Karpas-422 (cell line): ENCODE measurements at regions not wholly inside any gene's neighbourhood (a gene's known extent, or its start where the extent isn't known, plus 50 kb on each side); places are given as distances from the start of the nearest gene placed in this dataset.

ENCODE experiments used
- DNase-seq: peaks from one replicate; pipeline ENCODE4 v3.0.0-alpha.2; 2015
- H2AFZ ChIP-seq: fragments of 200-600 bp; sonication (generic); 2 replicates; pipeline ENCODE4 v1.6.1; 2014; ENCODE audit warnings: antibody characterized with exemption, low read length, mixed read lengths
- H3K27ac ChIP-seq: fragments of 200-600 bp; sonication (generic); 2 replicates; pipeline ENCODE4 v1.5.1; 2014; ENCODE audit warnings: mild to moderate bottlenecking, low read length, moderate library complexity
- H3K27me3 ChIP-seq: fragments of 200-600 bp; sonication (generic); 2 replicates; pipeline ENCODE4 v1.6.1; 2014; ENCODE audit warnings: low read length, mixed read lengths
- H3K36me3 ChIP-seq: fragments of 200-600 bp; sonication (generic); 2 replicates; pipeline ENCODE4 v1.6.1; 2014; ENCODE audit warnings: low read length, mixed read lengths; ENCODE audit not compliant: insufficient read depth
- H3K4me1 ChIP-seq: fragments of 200-600 bp; sonication (generic); 2 replicates; pipeline ENCODE4 v1.6.1; 2014; ENCODE audit warnings: mild to moderate bottlenecking, low read length, mixed read lengths
- H3K4me2 ChIP-seq: fragments of 200-600 bp; sonication (generic); 2 replicates; pipeline ENCODE4 v1.6.1; 2014; ENCODE audit warnings: low read length, low read depth, mild to moderate bottlenecking; ENCODE audit not compliant: poor library complexity, severe bottlenecking
- H3K4me3 ChIP-seq: fragments of 200-600 bp; sonication (generic); 2 replicates; pipeline ENCODE4 v1.5.1; 2014; ENCODE audit warnings: mild to moderate bottlenecking, antibody characterized with exemption, low read length, mixed read lengths
- H3K79me2 ChIP-seq: fragments of 200-600 bp; sonication (generic); 2 replicates; pipeline ENCODE4 v1.6.1; 2014; ENCODE audit warnings: mild to moderate bottlenecking, low read length, mixed read lengths
- H3K9ac ChIP-seq: fragments of 200-600 bp; sonication (generic); 2 replicates; pipeline ENCODE4 v1.6.0; 2014; ENCODE audit warnings: low read length
- H3K9me2 ChIP-seq: fragments of 200-600 bp; sonication (generic), shearing (Covaris generic); replicated peaks from 2 replicates; pipeline ENCODE4 v1.6.0; 2014; ENCODE audit warnings: mild to moderate bottlenecking, low read length, moderate library complexity; ENCODE audit not compliant: insufficient read depth
- H3K9me3 ChIP-seq: fragments of 300-700, 200-600 bp; sonication (generic); 2 replicates; pipeline ENCODE4 v1.6.1; 2014; ENCODE audit warnings: low read length, mixed read lengths
- H4K20me1 ChIP-seq: fragments of 200-600 bp; sonication (generic); 2 replicates; pipeline ENCODE4 v1.6.1; 2014; ENCODE audit warnings: mild to moderate bottlenecking, antibody characterized with exemption, low read length, low read depth; ENCODE audit not compliant: insufficient read depth

- H3K27me3 ChIP-seq: no peaks in the 10 kb centered on the region
- peaks cover 16% of the 10 kb centered on the region for H3K9me3 ChIP-seq
- H3K79me2 ChIP-seq: no peaks in the 10 kb centered on the region
- H3K4me1 ChIP-seq: no peaks in the 10 kb centered on the region
- H3K4me3 ChIP-seq: no peak overlapping the region
- no peaks in the 10 kb centered on the region for H3K9me2 ChIP-seq
- no peak for DNase-seq
- H3K27ac ChIP-seq: no peak overlapping the region
- H2AFZ ChIP-seq: no peak overlapping the region
- no peak overlapping the region for H3K9ac ChIP-seq
- no peak overlapping the region for H3K4me2 ChIP-seq
- no peaks in the 10 kb centered on the region for H3K36me3 ChIP-seq
- no peaks in the 10 kb centered on the region for H4K20me1 ChIP-seq
Observed at GRCh38 chr5:107203243-107203642, 467.5 kb downstream of the EFNA5 start.

DNA sequence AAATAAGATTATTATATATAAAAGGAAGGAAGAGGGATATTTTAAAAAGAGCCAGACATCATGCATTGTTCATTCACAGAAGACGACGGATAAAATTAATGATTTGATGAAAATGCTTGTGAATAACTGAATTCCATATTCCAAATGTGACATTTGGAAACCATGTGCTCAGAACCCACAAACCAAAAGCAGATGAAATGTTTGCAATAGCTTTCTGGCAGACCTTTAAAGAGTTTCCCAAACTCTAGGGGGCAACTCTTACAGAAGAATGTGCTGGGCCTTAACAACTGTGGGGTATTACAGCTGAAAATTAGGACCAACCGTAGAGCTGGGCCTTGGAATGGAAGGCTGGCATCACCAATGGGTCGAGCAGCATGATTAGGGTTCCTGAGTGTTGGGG lies 471.0 kb downstream of the EFNA5 start:
- Histone ChIP-seq H4K20me1 (no peaks in the 10 kb centered on the region), H3K27me3 (no peaks in the 10 kb centered on the region), H3K9me3 (peaks cover 18% of the 10 kb centered on the region), H2AFZ (no peak overlapping the region), H3K4me3 (no peak overlapping the region), H3K36me3 (no peaks in the 10 kb centered on the region), H3K9ac (no peak overlapping the region), H3K4me1 (no peaks in the 10 kb centered on the region), H3K27ac (no peak overlapping the region), H3K9me2 (no peaks in the 10 kb centered on the region), H3K79me2 (no peaks in the 10 kb centered on the region), H3K4me2 (no peak overlapping the region)
- DNase-seq: no peak

DNA sequence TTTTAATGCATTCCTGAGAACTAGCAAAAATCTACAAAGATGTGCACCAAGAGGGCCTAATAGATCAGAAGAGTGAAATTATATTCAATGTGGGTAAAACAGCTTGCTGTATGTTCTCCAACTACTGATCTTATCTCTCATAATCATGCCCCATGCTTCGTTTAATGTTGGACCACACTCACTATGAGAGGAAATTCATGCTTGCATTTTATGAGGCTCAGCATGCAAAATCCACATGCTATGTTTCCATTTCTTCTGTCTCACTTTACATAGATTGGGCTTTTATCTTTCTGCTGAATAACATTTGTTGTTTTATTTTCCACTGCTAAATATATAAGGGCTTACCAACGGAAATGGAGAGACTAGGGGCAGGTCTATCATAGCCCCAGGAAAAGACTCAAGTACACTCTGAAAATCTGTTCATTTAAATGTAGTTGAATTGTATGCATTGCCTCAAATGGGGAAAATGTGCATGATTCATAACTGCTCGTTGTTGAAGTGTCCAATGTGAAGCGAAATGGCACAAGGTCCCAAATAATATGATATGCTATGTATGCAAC lies 474.2 kb downstream of the EFNA5 start:
- no peak overlapping the region for H2AFZ ChIP-seq
- no peak for DNase-seq

GRCh38 chr5:107195890-107196395 lies 474.8 kb downstream of the EFNA5 start:
- H3K27me3 ChIP-seq: no peaks in the 10 kb centered on the region
- DNase-seq: no peak
- H3K4me1 ChIP-seq: no peaks in the 10 kb centered on the region
- H3K27ac ChIP-seq: no peak overlapping the region
- no peaks in the 10 kb centered on the region for H3K36me3 ChIP-seq
- H3K9ac ChIP-seq: no peak overlapping the region
- H3K9me3 ChIP-seq: peaks cover 27% of the 10 kb centered on the region
- H3K4me3 ChIP-seq: no peak overlapping the region
- no peak overlapping the region for H3K4me2 ChIP-seq
- no peak overlapping the region for H2AFZ ChIP-seq
- no peaks in the 10 kb centered on the region for H3K9me2 ChIP-seq
- no peaks in the 10 kb centered on the region for H3K79me2 ChIP-seq
- no peaks in the 10 kb centered on the region for H4K20me1 ChIP-seq

More for the DNA sequence above, 474.2 kb downstream of the EFNA5 start:
- H4K20me1 ChIP-seq: no peaks in the 10 kb centered on the region
- no peaks in the 10 kb centered on the region for H3K79me2 ChIP-seq
- no peak overlapping the region for H3K9ac ChIP-seq
- H3K27me3 ChIP-seq: no peaks in the 10 kb centered on the region
- no peaks in the 10 kb centered on the region for H3K9me2 ChIP-seq
- H3K4me3 ChIP-seq: no peak overlapping the region
- H3K9me3 ChIP-seq: peaks cover 26% of the 10 kb centered on the region
- H3K4me2 ChIP-seq: no peak overlapping the region
- no peaks in the 10 kb centered on the region for H3K4me1 ChIP-seq
- no peaks in the 10 kb centered on the region for H3K36me3 ChIP-seq
- H3K27ac ChIP-seq: no peak overlapping the region

DNA sequence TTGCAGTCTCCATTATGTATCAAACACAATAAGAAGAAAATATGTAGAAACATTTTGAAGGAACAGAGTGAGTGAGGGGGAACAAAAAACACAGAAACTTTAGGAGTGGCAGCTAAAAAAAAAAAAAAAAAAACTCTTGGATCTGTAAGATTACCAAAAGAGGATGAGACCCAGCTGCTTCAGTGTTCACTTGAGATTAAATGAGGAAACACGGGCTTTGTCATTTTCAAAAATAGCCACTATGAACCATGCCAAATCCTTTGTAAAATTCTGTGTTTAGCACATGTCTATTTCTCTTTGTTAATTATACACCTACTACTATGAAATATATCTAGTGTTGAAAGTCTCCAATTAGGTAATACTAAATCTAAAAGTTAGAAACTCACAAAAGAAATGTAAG lies 485.9 kb downstream of the EFNA5 start:
- H3K9me3 ChIP-seq: peaks cover 37% of the 10 kb centered on the region
- no peak overlapping the region for H3K4me3 ChIP-seq
- H3K9me2 ChIP-seq: no peaks in the 10 kb centered on the region
- no peak overlapping the region for H3K4me2 ChIP-seq
- DNase-seq: no peak
- H3K79me2 ChIP-seq: no peaks in the 10 kb centered on the region
- no peaks in the 10 kb centered on the region for H4K20me1 ChIP-seq
- no peaks in the 10 kb centered on the region for H3K36me3 ChIP-seq
- no peaks in the 10 kb centered on the region for H3K4me1 ChIP-seq
- no peak overlapping the region for H3K27ac ChIP-seq
- no peak overlapping the region for H3K9ac ChIP-seq
- H2AFZ ChIP-seq: no peak overlapping the region
- no peaks in the 10 kb centered on the region for H3K27me3 ChIP-seq

GRCh38 chr5:107184066-107184465 lies 486.7 kb downstream of the EFNA5 start:
- H3K79me2 ChIP-seq: no peaks in the 10 kb centered on the region
- no peak overlapping the region for H3K27ac ChIP-seq
- no peaks in the 10 kb centered on the region for H3K27me3 ChIP-seq
- H3K4me2 ChIP-seq: no peak overlapping the region
- H4K20me1 ChIP-seq: no peaks in the 10 kb centered on the region
- peaks cover 32% of the 10 kb centered on the region for H3K9me3 ChIP-seq
- no peaks in the 10 kb centered on the region for H3K4me1 ChIP-seq
- no peak for DNase-seq
- H3K36me3 ChIP-seq: no peaks in the 10 kb centered on the region
- H2AFZ ChIP-seq: no peak overlapping the region
- no peak overlapping the region for H3K9ac ChIP-seq
- H3K9me2 ChIP-seq: no peaks in the 10 kb centered on the region
- H3K4me3 ChIP-seq: no peak overlapping the region

DNA sequence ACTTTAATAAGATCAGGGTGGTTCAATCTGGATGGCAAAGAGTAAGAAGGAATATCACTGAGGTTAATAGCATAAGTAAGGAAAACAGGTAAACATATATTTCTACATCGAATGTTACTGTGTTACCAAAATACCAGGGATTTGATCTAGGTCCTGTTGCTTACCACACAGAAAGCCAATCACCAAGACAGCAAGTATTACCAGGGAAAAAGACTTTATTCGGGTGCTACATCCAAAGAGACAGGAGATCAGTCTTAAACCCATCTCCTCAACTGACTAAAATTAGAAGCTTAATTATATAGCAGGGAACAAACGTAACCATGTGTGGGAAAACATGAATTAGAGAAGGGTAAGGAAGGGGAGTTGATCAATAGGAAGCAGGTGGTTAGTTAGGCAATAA lies 500.1 kb downstream of the EFNA5 start:
- Histone ChIP-seq H3K9ac (no peak overlapping the region), H3K79me2 (no peaks in the 10 kb centered on the region), H3K4me3 (no peak overlapping the region), H3K27ac (no peak overlapping the region), H4K20me1 (no peaks in the 10 kb centered on the region), H3K36me3 (no peaks in the 10 kb centered on the region), H2AFZ (no peak overlapping the region), H3K27me3 (no peaks in the 10 kb centered on the region), H3K9me2 (no peaks in the 10 kb centered on the region), H3K4me1 (no peaks in the 10 kb centered on the region), H3K9me3 (peaks cover 32% of the 10 kb centered on the region), H3K4me2 (no peak overlapping the region)
- DNase-seq: no peak

- no peaks in the 10 kb centered on the region for H3K27me3 ChIP-seq
- no peak overlapping the region for H2AFZ ChIP-seq
- no peaks in the 10 kb centered on the region for H3K79me2 ChIP-seq
- H3K4me1 ChIP-seq: no peaks in the 10 kb centered on the region
- H3K9ac ChIP-seq: no peak overlapping the region
- no peaks in the 10 kb centered on the region for H3K9me2 ChIP-seq
- no peaks in the 10 kb centered on the region for H4K20me1 ChIP-seq
- H3K9me3 ChIP-seq: peaks cover 37% of the 10 kb centered on the region
- H3K4me3 ChIP-seq: no peak overlapping the region
- no peaks in the 10 kb centered on the region for H3K36me3 ChIP-seq
- DNase-seq: no peak
- no peak overlapping the region for H3K4me2 ChIP-seq
- H3K27ac ChIP-seq: no peak overlapping the region
Observed at GRCh38 chr5:107169867-107170266, 500.9 kb downstream of the EFNA5 start.
